Glomerular endothelial cell (primary cell): ENCODE measurements at regions not wholly inside any gene's neighbourhood (a gene's known extent, or its start where the extent isn't known, plus 50 kb on each side); places are given as distances from the start of the nearest gene placed in this dataset.
"Not testable (repeated sequence)": the region's sequence is repeated elsewhere in the genome, so short reads cannot be mapped to it uniquely, and the experiment has no call there.

Experiments
- DNase-seq: peaks from one replicate; pipeline ENCODE4 v3.0.0-alpha.2; 2011; ENCODE audit warnings: low read depth, low spot score; ENCODE audit errors: extremely low read depth

DNA sequence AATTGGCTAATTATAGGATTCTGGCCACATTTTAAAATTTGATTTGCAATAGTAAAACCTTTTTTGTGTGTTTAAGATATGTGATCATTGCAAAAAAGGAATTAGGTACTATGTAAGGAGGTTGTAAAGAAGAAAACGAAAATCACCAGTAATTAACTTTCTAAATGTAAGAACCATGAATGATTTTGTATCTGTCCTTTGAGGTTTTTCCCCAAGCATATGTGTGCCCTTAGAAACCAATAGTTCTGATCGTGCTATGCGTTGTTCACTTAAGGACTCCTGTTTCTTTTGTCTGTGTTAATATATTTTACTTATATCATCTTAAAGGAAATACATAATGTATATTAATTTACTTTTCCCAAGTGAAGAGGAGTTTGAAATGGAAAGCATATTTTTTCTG, 410.2 kb downstream of the PSAT1 start:
- DNase-seq = no peak

DNA sequence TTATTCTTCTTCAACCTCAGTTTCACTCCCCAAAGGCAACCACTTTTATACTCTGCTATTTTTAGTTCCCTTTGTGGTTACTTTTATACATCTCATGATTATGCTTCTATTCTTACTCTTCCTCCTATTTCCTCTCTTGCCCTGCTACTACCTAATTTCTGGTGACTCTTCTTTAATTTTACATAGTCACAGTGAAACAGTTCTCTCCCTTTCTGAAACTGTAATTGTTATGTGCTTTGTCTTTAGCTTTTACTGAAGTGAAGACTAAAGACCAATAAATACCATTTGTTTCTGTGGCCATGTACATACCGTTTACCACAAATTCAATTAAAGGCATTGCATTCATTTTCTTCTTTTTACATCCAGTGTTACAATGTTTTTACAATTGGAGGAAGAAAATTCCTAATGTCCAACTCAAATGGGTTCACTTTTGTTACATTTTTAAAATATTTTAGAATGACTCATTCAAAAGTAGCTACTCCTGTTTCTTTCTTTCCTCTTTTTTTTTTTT, 410.6 kb downstream of the PSAT1 start:
- DNase-seq = no peak

DNA sequence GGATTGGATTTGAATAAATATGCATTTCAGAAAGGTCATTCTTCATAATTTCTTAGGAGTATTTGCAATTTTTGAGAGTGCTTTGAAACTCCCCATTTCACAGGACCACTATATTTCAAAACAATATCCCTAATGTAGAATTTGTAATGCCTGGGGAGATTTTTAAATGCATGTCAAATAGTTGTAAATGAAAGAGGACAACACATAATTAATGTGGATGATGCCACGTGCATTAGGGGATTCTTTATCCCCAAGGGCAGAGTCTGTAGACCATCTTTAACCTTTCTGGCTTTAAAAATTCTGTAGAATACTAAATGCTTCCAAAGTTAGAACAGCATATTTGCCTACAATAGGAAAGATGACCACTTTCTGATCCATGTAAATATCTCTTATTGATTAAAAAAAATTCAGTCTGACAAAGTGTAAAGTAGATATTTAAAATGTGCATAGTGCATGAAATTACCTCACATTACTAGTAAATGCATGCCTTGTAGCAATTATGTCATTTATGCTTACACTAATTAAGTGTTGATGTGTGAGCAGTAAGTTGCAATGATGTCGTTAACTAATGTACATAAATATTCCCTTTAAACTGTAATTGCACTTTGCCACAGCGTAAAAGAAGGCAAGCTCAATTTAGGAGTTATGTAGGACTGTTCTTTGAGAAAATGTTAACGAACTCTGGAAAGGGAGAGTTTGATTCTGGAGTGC, 416.1 kb downstream of the PSAT1 start:
- DNase-seq = no peak

DNA sequence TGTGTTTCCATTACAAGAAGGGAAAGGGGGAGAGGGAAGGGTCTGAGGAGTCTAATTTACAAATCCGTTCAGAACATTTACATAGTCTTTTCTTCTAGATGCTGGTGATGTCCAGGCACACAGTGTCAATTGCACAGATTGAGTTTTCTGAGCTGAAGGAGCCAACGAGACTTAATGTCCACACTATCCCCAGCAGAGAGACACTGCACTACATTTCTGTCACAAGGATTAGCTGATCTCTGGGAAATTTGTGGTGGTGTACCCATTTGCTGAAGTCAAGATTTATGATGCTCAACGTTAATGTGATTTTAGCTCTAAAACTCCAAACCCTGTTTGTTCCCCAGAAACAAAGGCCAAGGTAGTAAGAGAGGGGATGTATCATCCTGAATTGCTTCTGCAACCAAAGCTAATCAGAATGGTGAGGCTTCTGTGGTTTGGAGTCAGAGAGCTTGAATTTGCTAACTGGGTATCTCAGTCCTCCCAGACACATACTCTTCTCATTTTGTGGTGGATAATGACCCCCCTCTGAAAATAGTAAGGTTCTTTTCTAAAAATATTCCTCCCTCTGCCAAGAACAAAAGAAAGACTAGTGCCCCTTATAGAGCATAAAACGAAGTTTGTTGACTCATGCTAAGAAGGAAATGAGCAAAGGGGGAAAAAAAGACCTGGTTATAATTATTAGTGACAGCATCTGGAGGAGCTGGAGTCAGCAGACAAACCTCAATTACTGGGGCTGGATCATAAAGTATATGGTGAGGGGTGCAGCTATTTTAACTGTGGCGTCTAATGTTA, 416.9 kb downstream of the PSAT1 start:
- no peak for DNase-seq

DNA sequence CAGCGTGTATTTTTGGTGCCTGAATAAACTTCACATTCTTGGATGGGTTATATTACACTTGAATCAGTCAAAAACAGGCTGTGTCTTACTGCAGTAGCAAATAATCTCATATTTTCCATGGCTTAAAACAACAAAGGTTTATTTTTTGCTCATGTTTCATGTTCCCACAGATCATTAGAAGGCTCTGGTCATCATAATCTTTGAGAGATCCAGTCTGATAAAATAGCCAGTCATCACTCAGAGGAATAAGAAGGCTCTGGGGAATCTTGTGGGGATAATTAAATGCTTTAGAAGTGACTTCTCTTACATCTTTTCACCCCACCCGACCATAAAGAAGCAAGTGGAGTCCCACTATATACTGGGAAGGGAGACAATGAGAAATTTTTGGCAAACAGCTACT, 417.7 kb downstream of the PSAT1 start:
- no peak for DNase-seq

DNA sequence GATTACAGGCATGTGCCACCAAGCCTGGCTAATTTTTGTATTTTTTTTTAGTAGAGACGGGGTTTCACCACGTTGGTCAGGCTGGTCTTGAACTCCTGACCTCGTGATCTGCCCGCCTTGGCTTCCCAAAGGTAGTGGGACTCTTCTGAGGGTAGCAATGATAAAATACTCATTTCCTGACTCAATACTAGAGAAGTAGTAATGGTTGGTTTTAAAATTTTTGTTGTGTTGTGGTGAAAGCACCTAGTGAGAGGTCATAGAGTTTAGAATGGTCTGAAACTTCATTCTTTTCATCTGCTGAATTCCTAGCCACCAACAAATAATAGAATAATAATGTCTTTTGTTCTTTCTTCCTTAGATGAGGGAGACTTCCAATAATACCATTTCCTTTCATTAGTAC, 422.1 kb downstream of the PSAT1 start:
- not testable (repeated sequence) for DNase-seq

DNA sequence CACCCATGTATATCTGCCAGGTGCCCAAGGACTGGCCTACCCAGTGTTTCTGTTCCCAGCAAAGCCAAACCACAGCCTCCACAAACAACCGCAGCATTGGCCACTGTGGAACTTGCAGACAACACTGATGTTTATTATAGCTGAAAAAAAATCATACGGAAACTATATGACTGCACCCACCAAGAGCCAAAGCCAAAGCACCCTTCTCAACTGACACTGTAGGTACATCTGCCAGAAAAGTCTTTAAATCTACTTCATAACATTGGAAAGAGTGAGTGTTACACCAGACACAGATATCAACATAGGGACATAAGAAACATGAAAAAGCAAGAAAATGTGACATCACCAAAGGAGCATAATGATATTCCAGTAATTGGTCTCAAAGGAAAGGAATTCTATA, 428.0 kb downstream of the PSAT1 start:
- DNase-seq = no peak

DNA sequence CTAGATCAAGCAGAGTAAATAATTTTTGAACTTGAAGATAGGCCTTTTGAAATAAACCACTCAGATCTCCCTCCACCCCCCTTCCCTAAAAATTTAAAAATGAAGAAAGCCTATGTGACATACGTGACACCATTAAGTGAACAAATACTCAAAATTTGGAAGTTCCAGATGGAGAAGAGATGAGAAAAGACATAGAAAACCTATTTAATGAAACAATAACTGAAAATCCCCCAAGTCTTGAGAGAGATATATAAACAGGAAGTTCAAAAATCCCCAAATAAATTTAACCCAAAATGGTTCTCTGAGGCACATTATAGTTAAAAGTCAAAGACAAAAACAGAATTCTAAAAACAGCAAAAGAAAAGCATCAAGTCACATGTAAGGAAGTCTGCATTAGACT, 428.6 kb downstream of the PSAT1 start:
- DNase-seq = no peak

DNA sequence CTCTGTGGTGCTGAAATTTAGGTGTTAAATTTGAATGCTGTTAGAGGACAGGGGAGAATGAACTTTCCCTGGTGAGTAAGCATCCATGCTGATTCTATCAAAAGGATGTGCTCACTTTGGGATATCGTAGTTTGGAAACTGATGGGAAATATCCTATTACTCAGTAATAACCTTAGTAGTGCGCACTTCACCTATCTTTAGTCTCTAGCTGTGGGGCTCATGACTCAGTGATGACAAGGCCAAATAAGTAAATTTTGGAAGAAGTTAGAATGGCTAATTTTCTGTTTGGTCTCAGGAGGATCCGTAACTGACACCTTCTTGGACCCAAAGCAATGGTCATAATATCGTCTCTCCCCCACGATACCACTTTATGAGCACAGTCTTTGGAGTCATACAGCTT, 448.4 kb downstream of the PSAT1 start:
- DNase-seq = no peak

DNA sequence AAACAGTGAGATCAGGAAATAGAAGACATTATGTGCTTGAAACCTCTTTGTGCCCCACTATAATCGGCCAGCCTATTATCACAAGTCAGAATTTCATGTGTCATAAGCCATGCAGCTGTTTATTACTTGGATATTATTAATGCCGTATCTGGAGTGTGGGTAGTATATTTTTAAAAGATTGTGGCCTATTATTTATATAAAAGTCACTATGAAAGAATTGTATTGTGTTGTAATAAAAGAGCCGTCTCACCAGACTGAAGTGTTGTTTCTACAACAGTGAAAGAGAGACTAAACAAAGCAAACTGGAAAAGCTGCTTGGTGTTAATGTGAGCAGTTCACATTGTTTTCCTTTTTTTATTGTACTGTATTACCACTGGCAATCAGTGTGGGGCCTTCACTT, 449.1 kb downstream of the PSAT1 start:
- no peak for DNase-seq

DNA sequence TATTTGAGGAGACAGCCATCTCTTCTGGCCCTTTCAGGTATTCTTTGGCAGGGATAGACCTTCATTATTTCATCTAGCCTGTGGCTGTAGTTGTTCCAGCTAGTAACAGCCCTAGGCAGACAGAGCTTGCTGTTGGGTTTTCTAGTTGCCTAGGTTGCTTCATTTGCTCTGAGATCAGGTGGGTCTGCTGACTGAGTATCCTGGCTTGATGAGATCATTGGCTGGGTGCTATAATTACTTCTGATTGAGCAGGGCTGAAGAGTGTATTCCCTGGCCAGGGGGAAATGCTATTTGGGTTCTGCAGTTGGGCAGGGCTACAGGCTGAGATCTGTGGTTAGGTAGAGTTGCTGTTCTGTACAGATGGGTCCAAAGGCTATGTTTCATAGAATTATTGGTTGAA, 456.1 kb downstream of the PSAT1 start:
- DNase-seq = no peak

DNA sequence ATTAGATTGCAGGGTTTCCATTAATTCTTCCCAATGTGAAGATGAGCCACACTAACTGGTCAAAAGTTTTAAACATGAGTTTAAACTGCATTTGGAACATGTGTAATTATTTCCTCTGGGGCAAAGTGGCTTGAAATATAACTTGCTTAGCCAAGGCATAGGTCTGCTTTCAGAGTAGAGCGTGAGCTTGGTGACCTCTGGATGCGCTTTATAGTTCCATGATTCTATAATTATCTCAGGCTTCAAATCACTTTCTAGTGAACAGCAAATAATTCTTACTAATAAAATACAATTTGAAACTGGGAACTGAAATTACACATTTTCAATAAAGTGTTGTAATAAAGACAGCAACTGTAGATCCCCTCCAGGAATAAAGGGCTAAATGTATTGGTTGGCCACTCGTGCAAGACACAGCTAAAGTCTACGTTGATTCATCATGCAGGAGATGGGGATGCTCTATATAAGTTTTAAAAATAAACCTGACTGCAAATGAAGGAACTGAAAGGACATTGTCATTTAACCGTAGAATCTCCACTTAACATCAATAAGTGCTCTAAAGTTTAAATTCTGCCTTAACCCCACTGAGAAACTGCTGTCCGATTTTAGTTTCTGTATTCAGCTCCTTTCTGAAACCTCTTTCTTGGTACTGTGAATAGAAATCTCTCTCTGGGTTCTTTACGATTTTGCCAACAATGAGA, 460.0 kb downstream of the PSAT1 start:
- no peak for DNase-seq

DNA sequence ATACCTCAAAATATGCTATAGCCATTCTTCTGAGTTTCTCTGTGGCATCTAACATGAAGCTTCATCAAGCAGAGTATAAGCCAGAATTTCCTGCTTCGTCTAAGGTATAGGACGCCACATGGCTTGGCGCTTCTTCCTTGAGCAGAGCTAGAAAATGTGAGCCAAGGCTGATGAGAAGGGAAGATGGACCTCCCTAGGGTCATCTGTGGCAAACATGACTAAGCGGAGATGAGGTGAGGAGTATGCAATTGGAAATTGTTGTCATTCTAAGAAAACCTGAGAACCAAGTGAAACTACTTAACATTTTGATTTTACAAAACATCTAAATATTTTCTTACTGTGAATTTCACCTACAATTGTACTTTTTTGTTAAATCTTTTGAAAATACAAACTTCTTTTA, 466.5 kb downstream of the PSAT1 start:
- no peak for DNase-seq

DNA sequence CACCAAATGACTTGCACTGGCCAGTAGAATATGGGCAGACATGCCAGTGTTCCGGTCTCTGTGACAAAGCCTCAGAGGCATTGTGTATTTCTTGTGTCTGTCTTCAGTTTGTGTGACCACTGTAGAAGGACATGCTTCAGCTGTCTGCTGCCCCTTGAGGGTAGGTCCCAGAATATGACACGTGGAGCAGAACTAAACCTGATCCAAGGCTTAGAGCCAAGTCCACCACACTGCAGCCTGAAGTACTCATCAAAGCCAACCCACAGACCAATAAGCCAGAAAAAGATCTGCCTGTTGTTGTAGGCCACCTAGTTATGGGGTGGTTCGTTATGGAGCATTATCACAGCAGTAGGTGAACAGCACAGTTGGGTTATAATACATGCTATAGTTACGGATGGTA, 468.9 kb downstream of the PSAT1 start:
- no peak for DNase-seq

DNA sequence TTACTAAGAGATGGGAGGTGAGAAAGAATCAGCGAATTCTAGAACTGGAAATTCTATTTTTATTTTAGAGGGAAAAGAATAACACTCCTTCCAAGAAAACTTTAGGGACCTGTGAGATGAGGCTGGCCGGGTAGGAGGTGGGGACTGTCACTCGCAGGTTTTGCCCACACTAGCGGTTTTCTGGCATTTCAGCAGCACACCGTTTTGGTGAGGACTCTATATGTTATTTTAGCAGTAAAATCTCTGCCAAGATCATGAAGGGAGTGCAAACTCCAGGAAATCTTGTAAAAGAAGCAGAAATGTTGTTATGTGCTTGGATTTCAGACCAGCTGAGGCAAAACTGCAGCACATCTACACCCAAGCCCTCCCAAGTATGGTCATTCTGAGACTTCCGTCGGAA, 470.6 kb downstream of the PSAT1 start:
- DNase-seq = no peak

DNA sequence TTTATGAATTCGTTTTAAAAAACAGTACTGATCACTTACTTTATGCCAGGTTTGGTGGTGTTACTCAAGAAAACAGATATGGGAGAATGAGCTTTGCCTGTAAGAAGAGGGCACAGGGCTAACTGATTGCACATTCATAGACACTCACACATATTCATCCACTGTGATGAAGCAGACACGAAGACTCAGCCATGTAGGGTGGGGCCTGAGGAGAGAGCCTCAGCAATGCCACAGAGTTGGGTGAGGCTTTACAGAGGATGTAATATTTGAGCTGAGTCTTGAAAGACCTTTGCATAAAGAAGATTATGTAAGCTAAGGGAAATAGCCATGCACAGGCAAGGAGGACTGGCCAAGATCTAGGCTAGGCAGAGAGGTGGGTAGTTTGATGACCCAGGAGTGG, 472.8 kb downstream of the PSAT1 start:
- DNase-seq = no peak

DNA sequence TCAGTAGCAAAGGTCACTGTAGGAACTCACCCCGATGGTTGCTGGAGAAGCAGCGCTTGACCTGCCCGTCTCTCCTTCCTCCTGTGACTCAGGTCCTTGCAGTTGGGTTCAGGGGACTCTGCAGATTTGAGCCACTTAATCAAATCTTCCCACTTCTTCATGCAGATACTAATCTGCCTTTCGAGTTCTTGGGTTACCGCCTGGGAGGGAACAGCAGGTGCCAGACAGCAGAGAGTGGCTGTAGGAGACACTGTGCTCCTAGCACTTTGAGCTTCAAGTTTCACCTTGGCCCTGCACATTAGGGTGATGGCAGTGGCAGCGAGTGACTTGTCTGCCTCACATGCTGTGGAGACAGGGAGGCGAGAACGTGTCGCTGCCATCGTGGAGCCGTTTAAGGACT, 478.3 kb downstream of the PSAT1 start:
- DNase-seq = no peak

DNA sequence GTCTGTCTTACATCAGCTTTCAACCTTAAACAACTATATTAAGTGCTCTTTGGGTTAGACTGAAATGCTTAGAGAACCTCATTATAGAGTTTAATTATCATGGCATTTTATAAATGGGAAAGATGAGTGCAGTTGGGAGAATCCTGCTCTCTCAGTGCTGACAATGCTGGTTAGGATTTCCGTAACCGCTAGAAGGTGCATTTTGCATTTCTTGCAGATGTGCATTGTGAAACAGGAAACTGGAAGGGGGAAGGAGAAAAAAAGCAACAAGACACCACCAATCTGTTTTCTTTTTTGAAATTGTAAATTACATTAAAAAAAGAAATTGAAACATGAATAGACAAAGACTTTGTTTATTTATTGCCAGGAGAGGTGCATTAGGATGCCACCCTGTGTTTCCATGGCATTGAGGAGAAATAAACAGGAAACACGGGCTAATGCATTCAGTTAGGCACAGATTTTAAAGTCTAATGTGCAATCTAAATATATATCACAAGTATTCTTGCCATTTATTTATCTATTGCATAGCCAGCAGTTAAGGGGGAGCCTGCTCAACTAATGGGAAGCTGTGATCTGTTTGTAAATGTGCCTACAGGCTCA, 478.9 kb downstream of the PSAT1 start:
- no peak for DNase-seq

DNA sequence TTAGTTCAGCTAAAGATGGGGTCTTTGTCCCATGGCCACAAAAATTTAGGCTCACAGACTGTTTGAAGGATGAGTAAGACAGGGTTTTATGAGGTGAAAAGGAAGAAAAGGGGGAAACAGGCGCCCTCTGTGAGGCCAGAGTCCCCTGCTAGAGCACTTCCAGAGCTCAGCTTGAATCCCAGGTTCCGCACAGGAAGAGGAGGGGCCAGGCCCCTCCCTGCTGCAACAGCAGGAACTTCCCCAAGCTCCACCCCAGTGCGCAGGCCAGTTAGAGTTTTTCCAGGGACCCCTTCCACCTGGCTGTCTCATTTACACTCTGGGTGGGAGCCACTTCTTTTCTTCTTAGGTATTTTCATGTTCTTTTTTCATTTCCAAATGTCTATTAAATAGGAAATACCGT, 480.8 kb downstream of the PSAT1 start:
- no peak for DNase-seq

DNA sequence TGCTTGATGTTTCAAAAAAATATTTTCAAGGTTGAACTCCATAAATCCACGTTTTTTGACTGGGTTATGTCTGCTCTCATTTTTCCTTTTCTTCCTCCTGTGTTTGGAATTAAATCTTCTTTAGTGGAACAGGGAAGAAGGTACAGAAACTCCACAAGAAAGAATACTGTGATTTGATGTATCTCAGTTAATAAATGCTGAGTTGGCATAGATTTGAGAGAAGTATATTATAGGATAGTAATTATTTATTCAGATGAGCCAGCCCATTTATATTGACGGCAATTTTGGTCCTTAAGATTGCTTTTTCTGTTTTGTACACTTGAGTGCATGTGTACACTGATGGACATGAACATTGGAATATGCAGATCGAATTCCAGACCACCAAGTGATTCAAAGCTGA, 481.4 kb downstream of the PSAT1 start:
- DNase-seq = no peak

DNA sequence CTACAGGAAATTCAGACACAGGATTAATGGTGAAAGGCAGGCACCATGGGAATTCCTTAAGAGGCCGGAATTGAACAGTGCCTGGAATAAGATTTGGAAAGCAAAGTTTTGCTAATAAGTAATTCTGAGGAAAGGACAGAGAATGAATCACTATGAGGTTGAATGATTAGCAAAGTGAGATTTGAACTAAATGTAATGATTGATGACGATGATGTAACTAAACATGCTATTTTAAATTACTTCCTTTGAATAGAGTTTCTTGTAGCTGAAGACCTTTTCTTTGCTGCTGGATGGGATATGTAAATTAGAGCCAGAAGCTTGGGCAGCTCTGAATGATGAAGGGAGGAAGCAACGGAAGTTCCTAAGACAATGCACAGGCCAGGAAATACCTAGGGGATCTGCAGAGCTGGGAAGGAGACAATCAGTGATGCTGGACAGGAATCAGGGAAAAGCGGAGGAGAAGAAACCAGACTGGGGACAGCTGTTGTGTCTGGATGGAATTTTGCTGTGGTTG, 482.0 kb downstream of the PSAT1 start:
- DNase-seq = no peak
